ENCODE measurements at regions not wholly inside any gene's neighbourhood (a gene's known extent, or its start where the extent isn't known, plus 50 kb on each side); places are given as distances from the start of the nearest gene placed in this dataset.

DNA sequence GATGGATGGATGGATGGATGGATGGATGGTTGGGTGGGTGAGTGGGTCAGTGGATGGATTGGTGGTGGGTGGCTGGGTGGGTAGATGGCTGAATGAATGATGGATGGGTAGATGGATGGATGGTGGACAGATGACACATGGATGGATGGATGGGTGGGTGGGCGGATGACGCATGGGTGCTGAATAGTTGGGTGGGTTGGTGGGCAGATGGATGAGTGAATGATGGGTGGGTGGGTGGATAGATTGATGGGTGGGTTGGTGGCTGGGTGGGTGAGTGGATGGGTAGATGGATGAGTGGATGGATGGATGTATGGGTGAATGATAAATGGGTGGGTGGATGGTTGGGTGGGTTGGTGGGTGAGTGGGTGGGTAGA, 69.9 kb upstream of the NKX1-1 start:
- DNase-seq (ENCODE audit: low spot score), result no peak

DNA sequence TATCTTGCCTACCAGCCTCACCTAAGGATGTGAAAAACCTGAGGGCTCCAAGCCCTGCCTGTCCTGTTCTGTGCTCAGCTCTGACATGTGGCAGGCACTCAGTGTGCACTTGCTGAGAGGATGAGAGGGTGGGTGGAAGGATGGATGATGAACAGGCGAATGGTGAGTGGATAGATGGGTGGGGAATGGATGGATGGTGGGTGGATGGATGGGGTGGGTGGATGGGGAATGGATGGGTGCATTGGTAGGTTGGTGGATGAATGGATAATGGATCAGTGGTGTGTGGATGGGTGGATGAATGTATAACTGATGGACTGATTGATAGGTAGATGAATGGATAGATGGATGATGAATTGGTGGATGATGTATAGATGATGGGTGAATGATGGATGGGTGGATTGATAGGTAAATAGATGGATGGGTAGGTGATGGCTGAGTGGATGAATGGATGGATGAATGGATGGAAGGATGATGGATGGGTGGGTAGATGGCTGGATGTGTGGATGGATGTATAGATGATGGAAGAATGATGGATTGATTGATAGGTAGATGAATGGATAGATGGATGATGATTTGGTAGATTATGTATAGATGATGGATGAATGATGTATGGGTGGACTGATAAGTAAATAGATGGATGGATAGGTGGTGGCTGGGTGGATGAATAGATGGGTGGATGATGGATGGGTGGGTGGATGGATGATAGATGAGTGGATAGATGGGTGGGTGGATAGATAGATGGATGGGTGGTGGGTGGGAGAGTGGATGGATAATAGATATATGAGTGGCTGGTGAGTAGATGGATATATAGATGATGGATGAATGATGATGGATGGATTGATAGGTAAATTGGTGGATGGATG, 69.3 kb upstream of the NKX1-1 start:
- no peak for DNase-seq (ENCODE audit: low spot score)

GRCh38 chr4:1474126-1475090, 68.2 kb upstream of the NKX1-1 start:
- no peak for DNase-seq (ENCODE audit: low spot score)

DNA sequence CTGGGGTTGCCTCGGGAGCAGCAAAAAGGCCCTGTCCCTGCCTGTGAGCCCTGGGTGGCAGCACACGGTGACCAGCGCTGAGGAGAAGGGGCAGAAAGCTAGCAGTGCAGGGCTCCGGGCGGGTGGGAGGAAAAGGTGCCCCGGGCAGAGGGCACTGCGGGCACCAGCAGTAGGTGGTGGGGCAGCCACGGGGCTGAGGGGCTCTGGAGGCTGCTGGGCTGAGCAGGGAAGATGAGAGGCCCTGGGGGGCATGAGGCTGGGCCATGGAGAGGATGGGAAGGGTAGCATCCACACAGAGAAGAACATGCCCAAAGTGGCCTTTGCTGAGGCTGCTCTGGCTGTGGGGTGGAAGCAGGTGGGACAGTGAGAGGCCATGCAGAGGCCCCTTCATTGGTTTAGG, 67.5 kb upstream of the NKX1-1 start:
- no peak for DNase-seq (ENCODE audit: low spot score)

- no peak for DNase-seq (ENCODE audit: low spot score)
These were observed 66.8 kb upstream of the NKX1-1 start for GRCh38 chr4:1472911-1473518.

DNA sequence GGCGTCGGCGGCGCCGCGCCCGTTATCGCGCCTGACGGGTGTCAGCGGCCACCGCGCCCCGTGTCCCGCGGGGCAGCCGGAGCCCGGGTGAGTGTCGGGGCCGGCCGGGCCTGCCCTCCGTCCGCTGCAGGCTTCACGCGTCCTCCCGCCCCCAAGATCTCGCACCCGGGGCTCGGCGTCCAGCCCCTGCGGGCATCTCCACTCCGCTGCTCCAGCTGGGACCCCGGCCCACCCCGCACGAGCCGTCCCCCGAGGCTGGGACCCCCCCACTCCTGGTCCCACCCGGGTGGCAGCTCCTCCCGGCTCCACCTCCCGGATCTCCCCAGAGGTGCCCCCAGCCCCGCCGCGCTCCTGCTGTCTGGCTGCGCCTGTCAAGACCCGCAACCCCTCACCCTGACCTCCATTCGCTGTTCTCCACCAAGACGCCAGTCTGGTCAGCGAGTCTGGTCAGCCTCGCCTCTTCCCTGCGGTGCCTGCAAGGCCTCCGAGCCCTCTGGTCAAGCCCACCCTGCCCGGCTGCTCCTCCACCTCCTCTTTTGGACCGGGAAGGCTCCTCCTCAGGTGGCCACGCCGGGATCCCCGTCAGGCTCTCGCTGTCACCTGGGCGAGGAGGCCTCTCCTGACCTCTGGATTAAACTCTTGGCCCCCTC, 66.0 kb upstream of the NKX1-1 start:
- no peak for DNase-seq (ENCODE audit: low spot score)

GRCh38 chr4:1471443-1472147, 65.4 kb upstream of the NKX1-1 start:
- DNase-seq (ENCODE audit: low spot score), result no peak

DNA sequence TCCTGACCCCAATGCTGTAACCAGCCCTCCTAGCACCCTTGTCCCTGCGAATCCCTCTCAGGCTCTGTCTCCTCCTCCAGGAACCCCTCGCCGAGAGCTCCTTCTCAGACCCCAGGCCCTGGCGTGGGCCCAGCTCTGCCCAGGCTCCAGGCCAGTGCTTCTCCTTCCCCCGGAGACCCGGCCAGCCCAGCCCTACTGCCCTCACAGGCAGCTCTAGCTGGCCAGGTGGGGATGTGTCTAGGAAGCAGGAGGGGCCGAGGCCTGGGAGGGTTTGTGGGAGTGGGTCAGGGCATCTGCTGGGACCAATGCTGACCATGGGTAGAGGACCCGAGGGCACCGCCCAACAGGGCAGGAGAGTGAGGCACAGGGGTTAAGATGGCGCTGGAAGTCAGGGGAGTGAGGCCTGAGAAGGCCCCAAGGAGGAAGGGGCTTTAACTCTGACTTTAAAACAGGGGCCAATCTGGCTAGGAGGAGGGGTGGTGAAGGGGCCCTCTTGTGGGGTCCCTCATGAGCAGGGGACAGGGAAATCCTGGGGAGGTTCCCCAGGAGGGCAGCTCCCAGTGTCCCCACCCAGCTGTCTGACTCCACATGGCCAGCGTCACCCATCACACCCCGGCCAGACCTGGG, 64.7 kb upstream of the NKX1-1 start:
- DNase-seq (ENCODE audit: low spot score), result no peak

DNA sequence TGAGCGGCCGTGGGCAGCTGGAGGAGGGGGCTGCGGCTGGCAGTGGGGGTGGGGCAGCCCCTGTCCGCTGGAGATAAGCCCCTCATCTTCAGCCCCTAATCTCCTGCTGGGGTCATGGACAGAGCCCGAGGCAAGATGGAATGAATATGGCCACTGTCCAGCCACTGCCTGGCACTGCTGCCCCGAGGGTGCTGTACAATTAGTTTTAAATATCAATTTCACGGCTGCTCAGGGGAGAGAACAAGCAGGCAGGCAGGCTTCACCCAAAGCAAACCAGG, 64.1 kb upstream of the NKX1-1 start:
- no peak for DNase-seq (ENCODE audit: low spot score)

- peak; percentile 25 for DNase-seq (ENCODE audit: low spot score)
These were observed 63.6 kb upstream of the NKX1-1 start for GRCh38 chr4:1469607-1470392.

- no peak for DNase-seq (ENCODE audit: low spot score)
These were observed 62.8 kb upstream of the NKX1-1 start for GRCh38 chr4:1469043-1469442.

DNA sequence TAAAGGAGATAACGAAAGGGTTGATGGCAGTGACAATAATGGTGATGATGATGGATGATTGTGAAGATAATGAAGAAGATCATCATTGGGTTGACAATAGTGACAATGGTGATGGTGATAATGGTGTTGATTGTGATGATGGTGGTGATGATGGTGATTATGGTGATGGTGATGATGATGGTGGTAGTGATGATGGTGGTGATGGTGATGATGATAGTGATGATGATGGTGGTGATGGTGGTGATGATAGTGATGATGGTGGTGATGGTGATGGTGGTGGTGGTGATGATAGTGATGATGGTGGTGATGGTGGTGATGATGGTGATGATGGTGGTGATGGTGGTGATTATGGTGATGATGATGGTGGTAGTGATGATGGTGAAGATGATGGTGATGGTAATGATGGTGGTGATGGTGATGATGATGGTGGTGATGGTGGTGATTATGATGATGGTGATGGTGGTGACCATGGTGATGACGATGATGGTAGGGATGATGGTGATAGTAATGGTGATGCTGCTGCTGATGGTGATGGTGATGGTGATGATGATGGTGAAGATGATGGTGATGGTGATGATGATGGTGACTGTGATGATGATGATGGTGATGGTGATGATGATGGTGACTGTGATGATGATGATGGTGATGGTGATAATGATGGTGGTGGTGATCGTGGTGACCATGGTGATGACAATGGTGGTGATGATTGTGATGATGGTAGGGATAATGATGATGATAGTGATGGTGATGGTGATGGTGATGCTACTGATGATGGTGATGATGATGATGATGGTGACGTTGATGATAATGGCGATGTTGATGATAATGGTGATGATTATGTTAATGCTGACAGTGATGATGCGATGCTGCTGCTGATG, 61.6 kb upstream of the NKX1-1 start:
- DNase-seq (ENCODE audit: low spot score), result no peak

DNA sequence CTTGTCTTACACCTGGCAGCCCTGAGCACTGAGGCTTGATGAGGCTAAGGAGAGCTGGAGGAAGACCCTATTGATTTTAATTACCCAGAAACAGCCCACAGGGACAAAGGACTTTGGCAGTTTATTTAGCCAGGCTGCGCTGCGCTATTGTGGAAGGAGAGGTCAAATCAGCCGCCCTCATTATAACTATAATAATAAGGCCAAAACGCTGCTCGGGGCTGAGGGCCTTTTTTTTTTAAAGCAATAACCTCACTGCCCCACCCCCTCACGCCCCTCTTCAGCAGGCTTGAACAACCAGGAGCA, 60.6 kb upstream of the NKX1-1 start:
- DNase-seq (ENCODE audit: low spot score), result no peak

- DNase-seq (ENCODE audit: low spot score), result no peak
These were observed 60.0 kb upstream of the NKX1-1 start for GRCh38 chr4:1466034-1466862.

DNA sequence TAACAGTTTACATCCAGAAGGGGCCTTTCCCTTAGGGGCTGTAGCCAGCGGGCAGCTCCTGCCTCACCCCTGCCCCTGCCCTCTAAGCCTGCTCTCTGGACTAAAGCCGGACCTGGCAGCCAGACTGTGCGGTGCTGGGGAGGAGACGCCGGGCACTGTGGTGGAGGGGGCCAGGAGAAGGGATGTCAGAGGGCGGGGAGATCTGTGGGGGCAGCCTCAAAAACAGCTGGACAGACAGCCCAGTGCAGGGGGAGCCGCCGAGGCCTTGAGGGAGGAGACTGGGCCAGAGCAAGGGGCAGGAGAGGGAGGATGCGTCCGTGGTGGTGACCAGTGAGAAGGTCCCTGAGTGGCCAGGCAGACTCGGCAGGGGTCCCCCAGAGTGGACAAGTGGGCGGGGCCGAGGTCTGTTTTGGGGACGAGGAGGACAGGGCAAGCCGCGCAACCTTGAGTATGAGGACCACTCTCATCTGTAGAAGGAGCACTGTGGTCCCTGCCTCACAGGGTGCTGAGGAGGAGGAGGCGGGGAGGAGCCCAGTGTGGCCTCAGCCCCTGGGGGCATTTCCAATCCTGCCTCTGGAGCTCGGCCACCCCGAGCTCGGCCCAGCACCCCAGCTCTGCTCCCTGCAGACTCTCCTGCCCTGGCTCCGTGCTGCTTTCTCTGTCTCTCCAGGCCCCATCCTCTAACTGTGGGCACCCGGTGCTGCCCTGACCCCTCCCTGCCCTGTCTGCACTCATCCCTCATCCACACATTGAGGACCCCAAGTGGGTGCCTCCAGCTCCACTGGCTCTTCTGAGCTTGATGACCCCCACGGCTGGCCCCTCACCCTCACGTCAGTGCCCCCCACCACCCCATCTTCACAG, 59.2 kb upstream of the NKX1-1 start:
- no peak for DNase-seq (ENCODE audit: low spot score)

DNA sequence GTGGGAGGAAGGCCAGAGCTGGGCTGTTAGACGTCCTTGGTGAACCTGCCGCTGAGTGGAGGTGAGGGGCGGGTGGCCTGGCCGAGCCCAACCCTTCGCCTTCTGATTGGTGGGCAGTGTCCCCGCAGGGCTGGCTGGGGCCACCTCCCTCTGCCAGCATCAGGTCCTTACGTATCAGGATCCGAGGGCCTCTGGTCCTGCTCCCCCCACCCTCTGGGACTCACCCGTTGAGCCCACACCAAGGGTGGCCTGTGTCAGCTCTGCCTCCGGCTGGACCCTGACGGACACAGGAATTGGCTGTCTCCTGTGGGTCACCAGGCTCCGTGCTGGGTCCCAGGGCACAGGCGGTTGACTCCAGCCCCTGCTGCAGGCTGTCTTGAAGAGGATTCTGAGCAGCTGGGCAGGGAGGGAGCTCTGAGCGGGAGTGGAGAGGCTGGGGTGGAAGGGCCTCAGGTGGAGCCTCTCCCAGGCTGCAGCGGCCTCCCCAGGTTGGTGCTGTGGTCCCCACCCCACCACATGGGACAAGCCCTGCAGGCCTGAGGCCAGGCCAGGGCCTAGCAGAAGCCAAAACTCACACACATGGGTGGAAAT, 58.4 kb upstream of the NKX1-1 start:
- DNase-seq (ENCODE audit: low spot score), result no peak

DNA sequence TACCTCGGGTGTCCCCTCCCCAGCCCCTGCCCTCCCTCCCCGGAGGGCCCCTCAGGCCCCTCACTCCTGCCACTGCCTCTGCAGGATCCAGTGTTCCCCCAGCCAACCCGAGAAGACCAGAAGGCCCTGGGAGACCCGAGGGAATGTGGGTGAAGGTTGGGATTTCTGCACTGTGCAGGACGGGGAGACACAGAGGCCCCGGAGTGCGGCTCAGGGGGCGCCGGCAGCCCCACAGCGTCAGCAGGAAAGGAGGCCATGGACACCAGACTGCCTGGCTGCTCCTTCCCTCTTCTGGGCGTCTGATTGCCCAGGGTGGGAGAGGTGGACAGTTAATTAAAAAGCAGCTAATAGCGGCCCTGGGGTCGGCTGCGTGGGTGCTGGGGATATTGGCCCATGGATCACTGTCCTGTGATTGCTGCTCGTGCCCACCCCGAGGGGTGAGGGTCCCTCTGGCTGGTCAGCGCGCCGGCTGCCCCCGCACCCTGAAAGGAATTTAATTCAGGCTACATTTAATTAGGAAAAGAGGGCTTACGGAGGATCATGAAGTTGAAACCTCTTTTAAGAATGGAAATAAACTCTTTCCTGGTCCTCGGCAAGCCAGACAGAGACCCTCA, 57.8 kb upstream of the NKX1-1 start:
- DNase-seq (ENCODE audit: low spot score), result no peak
